DND-41 (cell line): ENCODE measurements at regions not wholly inside any gene's neighbourhood (a gene's known extent, or its start where the extent isn't known, plus 50 kb on each side); places are given as distances from the start of the nearest gene placed in this dataset.
A peak's percentile ranks its signal among the peaks of the same experiment; 100 is the strongest.

Source experiments
- ATAC-seq: fragments of 200-7000 bp; cut with Tn5 transposase; 3 replicates; pipeline ENCODE4 v1.9.1; 2021; ENCODE audit warnings: low read depth; ENCODE audit not compliant: insufficient read depth
- DNase-seq: peaks from one replicate; pipeline ENCODE4 v3.0.0-alpha.2; 2020
- H2AFZ ChIP-seq: 2 replicates; pipeline ENCODE4 v1.6.0; 2012; ENCODE audit warnings: low read depth, low read length
- H3K27ac ChIP-seq: 2 replicates; pipeline ENCODE4 v1.5.1; 2012; ENCODE audit warnings: low read length, inconsistent platforms
- H3K27me3 ChIP-seq: fragments of 200-600 bp; sonication (generic); 2 replicates; pipeline ENCODE4 v1.6.0; 2012; ENCODE audit warnings: low read length, mild to moderate bottlenecking, inconsistent platforms; ENCODE audit not compliant: insufficient read depth, poor library complexity
- H3K36me3 ChIP-seq: 2 replicates; pipeline ENCODE4 v1.5.1; 2012; ENCODE audit warnings: low read length, inconsistent platforms; ENCODE audit not compliant: insufficient read depth
- H3K4me1 ChIP-seq: 2 replicates; pipeline ENCODE4 v1.5.1; 2012; ENCODE audit warnings: mild to moderate bottlenecking, low read length; ENCODE audit not compliant: insufficient read depth
- H3K4me2 ChIP-seq: 2 replicates; pipeline ENCODE4 v1.6.0; 2012; ENCODE audit warnings: mild to moderate bottlenecking, moderate library complexity, low read length, inconsistent platforms; ENCODE audit not compliant: insufficient read depth
- H3K4me3 ChIP-seq, 2 experiments: fragments of 200-600 bp in 1 of 2; shearing (Covaris generic) in 1 of 2; 2 replicates each; pipeline ENCODE4 v1.5.1; 2012 to 2016; ENCODE audit warnings: inconsistent platforms in 2 of 2, low read length in 2 of 2, mild to moderate bottlenecking in 2 of 2, low read depth in 1 of 2, moderate library complexity in 1 of 2
- H3K79me2 ChIP-seq: 2 replicates; pipeline ENCODE4 v1.6.0; 2012; ENCODE audit warnings: low read length, inconsistent platforms; ENCODE audit not compliant: insufficient read depth
- H3K9ac ChIP-seq: 2 replicates; pipeline ENCODE4 v1.6.0; 2012; ENCODE audit warnings: low read depth, mild to moderate bottlenecking, inconsistent platforms, low read length, moderate library complexity
- H3K9me3 ChIP-seq: 2 replicates; pipeline ENCODE4 v1.5.1; 2012; ENCODE audit warnings: low read length, moderate library complexity, mild to moderate bottlenecking, inconsistent platforms; ENCODE audit not compliant: insufficient read depth, severe bottlenecking
- H4K20me1 ChIP-seq: 2 replicates; pipeline ENCODE4 v1.6.0; 2012; ENCODE audit warnings: low read length; ENCODE audit not compliant: insufficient read depth
- EZH2 ChIP-seq: IDR thresholded peaks from 3 replicates; pipeline ENCODE4 v1.6.1; 2012; ENCODE audit warnings: borderline replicate concordance, low read depth, mild to moderate bottlenecking, moderate library complexity, low read length, inconsistent platforms; ENCODE audit not compliant: severe bottlenecking
- TF ChIP-seq, protein P1 (sequence below): IDR thresholded peaks from 2 replicates; pipeline ENCODE4 v1.5.1; 2012; ENCODE audit warnings: borderline replicate concordance, low read length, moderate library complexity, mild to moderate bottlenecking; ENCODE audit not compliant: poor library complexity, severe bottlenecking; ENCODE audit errors: extremely low read depth

DNA sequence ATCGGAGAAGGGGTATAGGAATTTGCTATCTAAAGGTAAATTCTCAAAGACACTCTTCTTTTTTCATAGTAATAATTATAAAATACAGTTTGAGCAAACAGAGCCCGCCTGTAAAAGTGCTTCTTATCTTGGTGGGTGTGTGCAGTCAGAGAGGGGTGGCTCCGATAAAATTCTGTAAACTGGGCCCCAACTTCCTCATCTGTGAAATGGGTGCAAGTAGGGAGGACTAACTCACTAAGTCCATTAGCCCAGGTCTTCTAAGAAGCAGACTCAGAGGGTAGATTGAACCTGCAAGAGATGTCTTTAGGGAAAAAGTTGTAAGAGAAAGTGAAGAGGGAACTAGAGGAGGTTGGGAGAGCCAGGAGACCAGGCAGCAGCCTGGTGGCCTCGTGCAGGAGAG lies 245.8 kb upstream of the RREB1 start:
- H3K9me3 ChIP-seq = no peaks in the 10 kb centered on the region
- H3K27me3 ChIP-seq = no peaks in the 10 kb centered on the region
- H4K20me1 ChIP-seq = no peaks in the 10 kb centered on the region
- no peak for DNase-seq
- no peak overlapping the region for H3K27ac ChIP-seq
- no peaks in the 10 kb centered on the region for H3K36me3 ChIP-seq
- H3K9ac ChIP-seq = no peak overlapping the region
- no peaks in the 10 kb centered on the region for H3K4me1 ChIP-seq
- H2AFZ ChIP-seq = no peak overlapping the region
- no peak for ATAC-seq
- no peak overlapping the region for H3K4me2 ChIP-seq
- H3K4me3 ChIP-seq = no peak overlapping the region
- H3K79me2 ChIP-seq = no peaks in the 10 kb centered on the region
- TF ChIP-seq, protein P1, sequence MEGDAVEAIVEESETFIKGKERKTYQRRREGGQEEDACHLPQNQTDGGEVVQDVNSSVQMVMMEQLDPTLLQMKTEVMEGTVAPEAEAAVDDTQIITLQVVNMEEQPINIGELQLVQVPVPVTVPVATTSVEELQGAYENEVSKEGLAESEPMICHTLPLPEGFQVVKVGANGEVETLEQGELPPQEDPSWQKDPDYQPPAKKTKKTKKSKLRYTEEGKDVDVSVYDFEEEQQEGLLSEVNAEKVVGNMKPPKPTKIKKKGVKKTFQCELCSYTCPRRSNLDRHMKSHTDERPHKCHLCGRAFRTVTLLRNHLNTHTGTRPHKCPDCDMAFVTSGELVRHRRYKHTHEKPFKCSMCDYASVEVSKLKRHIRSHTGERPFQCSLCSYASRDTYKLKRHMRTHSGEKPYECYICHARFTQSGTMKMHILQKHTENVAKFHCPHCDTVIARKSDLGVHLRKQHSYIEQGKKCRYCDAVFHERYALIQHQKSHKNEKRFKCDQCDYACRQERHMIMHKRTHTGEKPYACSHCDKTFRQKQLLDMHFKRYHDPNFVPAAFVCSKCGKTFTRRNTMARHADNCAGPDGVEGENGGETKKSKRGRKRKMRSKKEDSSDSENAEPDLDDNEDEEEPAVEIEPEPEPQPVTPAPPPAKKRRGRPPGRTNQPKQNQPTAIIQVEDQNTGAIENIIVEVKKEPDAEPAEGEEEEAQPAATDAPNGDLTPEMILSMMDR = no peak
- TF ChIP-seq EZH2 = no peak

DNA sequence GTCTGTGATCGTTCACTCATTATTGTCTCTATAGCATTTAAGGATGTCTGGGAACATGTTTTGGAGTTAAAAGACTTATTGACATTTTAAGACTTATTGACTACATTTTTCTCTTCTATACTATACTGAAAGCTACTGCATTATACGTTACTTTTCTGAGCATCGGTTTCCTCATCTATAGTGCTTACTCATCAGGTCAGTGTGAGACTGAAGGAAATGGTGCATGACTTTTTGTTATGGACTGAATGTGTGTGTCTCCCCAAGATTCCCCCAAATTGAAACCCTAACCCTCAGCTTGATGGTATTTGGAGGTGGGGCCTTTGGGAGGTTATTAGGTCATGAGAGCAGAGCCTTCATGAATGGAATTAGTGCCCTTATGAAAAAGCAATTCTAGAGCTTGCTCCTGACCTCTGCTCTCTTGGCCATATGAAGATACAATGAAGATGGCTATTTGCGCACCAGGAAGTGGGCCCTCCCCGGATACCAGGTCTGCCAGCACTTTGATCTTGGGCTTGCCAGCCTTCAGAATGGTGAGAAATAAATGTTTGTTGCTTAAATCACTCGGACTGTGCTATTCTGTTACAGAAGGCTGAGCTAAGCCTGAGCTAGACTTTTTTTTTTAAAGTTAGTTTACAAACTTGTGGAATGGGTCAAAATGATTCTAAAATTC lies 243.7 kb upstream of the RREB1 start:
- Histone ChIP-seq H3K9me3 (no peaks in the 10 kb centered on the region), H2AFZ (peak overlapping the region; percentile 10; the same call in 1 of the 2 replicates), H3K4me3 (no peak overlapping the region), H3K79me2 (no peaks in the 10 kb centered on the region), H3K36me3 (no peaks in the 10 kb centered on the region), H3K27ac (no peak overlapping the region), H3K4me2 (no peak overlapping the region), H3K27me3 (no peaks in the 10 kb centered on the region), H3K9ac (no peak overlapping the region), H4K20me1 (no peaks in the 10 kb centered on the region), H3K4me1 (no peaks in the 10 kb centered on the region)
- ATAC-seq = no peak
- TF ChIP-seq, protein P1 = no peak
- no peak for TF ChIP-seq EZH2
- no peak for DNase-seq

DNA sequence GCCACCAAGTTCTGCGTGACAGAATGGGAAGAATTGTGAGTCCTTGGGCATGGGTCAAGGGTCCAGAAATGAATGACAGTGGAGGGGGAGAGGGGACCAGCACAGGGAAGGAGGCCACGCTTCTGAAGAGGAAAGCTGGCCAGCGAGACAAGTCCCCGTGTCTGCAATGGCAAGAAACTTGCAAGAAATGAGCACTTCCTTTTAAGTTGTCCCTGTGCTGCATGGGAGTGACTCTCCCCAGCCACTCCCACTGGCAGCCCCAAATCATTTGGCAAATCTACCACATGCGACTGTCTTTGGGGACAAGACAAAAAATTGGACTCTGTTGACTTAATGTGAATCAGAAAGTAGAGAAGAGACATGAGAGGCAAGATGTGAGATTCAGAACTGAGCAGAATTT lies 242.2 kb upstream of the RREB1 start:
- no peak for DNase-seq

More for the DNA sequence above, 242.2 kb upstream of the RREB1 start:
- Histone ChIP-seq H3K9ac (no peak overlapping the region), H3K4me2 (no peak overlapping the region), H3K27ac (no peak overlapping the region), H3K9me3 (no peaks in the 10 kb centered on the region), H3K79me2 (no peaks in the 10 kb centered on the region), H2AFZ (no peak overlapping the region), H3K36me3 (no peaks in the 10 kb centered on the region), H3K4me3 (no peak overlapping the region), H4K20me1 (no peaks in the 10 kb centered on the region), H3K4me1 (no peaks in the 10 kb centered on the region), H3K27me3 (no peaks in the 10 kb centered on the region)
- TF ChIP-seq, protein P1 = no peak
- no peak for TF ChIP-seq EZH2
- no peak for ATAC-seq
